ENCODE measurements at regions not wholly inside any gene's neighbourhood (a gene's known extent, or its start where the extent isn't known, plus 50 kb on each side); places are given as distances from the start of the nearest gene placed in this dataset.

DNA sequence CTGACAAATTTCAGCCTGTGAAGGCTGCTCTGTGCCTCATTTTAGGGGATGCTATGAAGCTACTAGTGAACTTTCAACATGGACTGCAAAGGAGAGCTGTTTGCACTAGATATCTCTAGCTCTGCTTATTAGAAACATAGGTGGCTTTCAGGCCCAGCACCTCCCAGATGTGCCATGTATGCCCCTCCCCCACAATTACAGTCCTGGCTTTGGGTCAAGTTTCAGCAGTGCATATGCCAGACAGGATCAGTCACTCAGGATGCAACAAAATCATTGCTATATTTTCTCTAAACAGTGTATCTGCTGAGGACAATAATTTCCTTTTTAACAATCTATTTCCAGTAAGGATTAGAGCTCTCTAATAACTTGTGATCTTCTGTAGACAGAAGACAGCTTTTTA, 178.8 kb upstream of the STAC start:
- DNase-seq: no peak

- DNase-seq: no peak
Measured at GRCh38 chr3:36206956-36207580, 173.2 kb upstream of the STAC start.

DNA sequence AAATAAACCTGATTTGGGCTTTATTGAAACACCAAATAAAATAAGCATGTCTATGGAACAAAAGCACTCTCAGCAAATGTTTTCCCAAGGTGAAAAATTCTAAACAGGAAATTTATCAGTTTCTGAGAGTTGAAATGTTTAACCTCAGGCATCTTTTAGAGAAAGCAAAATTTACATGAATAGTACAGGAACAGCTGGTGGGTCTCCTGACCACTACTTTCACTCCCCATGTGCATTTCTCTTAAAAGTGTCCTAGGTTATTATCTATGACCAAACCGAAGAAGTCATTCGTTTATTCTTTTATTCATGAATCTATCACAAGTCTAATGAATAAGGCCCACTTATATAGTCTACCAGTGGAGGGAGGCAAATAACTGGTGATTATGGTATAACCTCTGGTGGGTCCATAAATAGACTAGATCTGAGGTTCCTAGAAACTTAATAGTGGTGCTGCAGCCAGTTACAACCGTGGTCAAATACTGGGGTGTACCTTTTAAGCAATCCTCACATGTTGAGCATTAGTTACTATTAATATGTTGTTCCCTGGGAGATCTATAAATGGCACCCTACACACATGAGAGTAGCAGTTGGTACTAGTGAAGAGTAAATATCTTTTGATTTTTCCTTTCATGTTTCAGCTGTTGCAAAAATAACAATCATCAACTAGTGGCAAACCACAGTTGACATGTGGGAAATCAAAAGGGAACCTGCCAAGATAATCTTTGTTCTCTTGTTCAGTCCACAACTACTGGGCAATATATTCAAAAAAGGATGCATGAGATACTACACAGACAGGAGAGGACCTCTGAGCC, 169.3 kb upstream of the STAC start:
- DNase-seq: no peak

DNA sequence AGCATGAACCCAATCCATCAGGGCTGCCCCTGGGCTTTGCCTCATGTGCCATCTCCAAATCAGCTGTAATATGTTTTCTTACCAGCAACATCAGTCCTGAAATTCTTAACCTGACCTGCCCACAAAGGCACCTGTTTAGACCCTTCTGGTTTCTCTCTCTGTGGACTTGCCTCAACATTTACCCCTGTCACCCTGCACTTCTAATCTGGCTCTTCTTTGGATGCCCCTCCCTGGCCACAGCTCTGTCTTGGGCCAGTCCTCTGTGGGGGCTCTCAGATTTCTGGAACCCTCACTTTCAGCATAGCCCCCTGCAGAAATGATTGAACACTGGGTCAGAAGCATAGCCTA, 168.7 kb upstream of the STAC start:
- no peak for DNase-seq

- DNase-seq: no peak
Measured at GRCh38 chr3:36212251-36212650, 168.1 kb upstream of the STAC start.

- DNase-seq: no peak
Measured at GRCh38 chr3:36214460-36214859, 165.8 kb upstream of the STAC start.

GRCh38 chr3:36215241-36215640, 165.1 kb upstream of the STAC start:
- no peak for DNase-seq

DNA sequence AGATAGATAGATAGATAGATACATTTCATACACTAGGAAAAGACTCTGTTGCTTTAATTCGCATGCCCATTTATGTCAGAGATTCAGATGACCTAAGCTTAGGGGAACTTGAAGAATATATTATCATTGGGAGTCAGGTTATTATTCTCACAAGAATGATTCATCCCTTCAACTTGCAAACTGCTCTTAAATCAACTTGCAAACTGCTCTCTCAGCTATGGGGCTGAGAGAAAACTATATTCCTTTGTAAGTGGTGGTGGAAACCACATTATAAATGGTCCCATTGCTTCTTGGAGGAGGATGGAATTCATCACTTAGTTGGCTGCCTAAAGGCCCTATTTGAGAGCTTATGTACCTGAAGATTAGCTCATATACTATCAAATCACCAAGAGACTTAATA, 160.9 kb upstream of the STAC start:
- DNase-seq: no peak

GRCh38 chr3:36220173-36220572, 160.1 kb upstream of the STAC start:
- DNase-seq: no peak

GRCh38 chr3:36221975-36222374, 158.3 kb upstream of the STAC start:
- DNase-seq: no peak

GRCh38 chr3:36227980-36228379, 152.3 kb upstream of the STAC start:
- no peak for DNase-seq

DNA sequence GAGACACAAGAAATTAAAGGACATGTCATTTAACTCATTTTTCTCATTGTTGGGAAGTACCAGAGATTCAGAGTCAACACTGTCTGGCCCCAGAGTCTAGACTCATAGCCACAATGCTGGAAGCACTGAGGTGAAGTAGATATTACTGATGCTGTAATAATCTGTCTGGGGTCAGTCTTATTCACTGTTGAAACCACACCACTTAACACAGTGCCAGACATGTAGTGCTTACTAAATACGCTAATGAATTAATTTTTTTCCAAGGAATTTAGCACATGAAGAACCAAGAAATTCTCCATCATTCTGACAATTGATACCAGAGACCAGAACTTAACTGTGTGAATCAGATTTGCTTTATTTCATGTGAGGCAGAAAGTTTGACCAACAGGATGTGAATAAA, 150.8 kb upstream of the STAC start:
- DNase-seq: no peak

DNA sequence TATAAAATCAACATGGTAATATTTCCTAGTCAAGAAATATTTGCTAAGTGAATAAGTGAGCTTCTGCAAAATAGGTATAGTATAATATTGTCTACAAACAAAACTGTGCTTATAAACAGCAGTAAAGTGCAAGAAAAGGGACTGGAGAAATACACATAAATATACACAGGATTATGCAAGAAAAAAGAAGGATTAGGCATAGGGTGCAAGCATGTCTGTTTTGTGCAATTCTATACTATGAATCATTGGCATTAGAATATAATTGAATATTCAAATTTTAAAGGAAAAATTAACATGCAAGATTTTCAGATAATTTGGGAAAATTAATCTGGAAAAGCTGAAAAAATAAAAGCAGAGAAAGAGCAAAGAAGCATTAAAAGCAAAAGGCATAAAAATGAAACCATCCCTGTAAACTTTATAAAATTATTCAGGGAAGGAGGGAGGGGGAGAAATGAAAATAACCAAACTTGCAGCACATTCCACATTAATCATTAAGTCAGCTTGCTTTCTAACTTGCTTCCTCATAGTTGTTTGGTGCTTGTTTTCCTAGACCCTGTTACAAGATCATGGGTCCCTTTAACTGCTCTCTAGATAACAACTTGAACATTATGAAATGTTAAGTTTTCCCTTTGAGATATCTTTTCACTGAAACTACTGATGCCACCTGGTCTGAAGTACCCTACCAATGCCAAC, 147.4 kb upstream of the STAC start:
- DNase-seq: no peak

- DNase-seq: no peak
Measured at GRCh38 chr3:36244728-36245127, 135.6 kb upstream of the STAC start.

DNA sequence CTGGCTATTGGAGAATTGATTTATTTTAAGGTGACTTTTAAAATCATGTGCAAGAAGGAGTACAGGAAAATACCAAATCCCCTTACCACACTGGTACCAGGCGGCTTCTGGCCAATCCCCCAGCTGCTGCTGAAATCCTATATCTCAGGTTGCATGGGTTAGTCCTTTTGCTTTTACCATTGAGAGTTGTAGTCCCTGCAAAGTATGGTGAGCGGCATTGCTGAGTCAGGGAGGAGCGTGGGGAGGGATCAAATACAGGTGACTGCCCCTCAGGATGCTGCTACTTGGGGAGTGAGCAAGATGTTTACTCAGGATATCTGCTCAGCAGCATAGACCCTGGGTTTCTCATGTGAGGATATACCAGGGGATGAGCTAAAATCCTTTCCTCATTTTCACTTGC, 131.9 kb upstream of the STAC start:
- no peak for DNase-seq

DNA sequence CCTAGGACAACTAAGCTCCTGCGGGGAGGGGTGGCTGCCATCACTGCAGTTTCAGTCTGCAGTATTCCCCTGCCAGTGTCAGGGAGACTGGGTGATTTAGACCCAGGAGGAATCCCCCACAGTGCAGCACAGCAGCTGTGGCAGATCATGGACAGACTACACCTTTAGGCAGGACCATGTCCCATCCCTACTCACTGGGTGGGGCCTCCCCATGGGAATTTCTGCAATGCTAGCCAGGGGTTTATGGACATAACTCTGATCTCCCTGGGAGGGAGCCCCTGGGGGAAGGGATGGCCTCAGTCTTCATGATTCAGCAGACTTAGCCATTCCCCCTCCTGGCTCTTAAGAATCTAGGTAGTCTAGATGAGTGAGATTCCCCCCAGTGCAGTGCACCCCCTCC, 130.1 kb upstream of the STAC start:
- DNase-seq: no peak

DNA sequence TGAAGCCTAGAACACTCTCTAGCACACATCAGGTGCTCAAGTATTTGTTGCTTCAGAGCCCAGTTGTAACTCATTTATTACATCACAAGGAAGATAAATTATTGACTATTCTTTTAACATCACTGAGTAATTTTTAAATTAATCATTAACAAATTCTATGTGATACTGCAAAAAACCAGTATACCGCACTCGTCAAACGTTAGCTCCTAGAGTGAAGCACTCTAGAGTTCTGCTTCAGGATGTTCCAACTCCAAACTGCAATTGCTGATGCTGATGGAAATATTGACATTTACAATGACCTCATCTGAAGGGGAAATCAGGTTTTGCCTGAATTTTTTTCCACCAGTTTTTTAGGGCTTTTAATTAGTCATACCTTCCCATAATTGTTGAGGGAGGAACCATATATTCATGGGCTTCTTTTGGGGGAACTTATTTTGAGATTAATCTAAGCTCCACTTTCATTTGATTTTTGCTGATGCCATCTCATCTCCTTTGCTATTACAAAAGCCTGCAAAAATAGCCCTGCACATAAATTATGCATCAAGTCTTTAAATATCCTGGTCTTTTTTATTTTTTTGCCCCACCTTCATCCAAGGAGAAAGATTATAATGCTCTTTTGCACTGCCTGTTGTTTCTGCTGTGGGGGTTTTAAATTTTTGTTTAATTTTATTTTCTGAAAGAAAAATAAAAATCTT, 123.0 kb upstream of the STAC start:
- no peak for DNase-seq

DNA sequence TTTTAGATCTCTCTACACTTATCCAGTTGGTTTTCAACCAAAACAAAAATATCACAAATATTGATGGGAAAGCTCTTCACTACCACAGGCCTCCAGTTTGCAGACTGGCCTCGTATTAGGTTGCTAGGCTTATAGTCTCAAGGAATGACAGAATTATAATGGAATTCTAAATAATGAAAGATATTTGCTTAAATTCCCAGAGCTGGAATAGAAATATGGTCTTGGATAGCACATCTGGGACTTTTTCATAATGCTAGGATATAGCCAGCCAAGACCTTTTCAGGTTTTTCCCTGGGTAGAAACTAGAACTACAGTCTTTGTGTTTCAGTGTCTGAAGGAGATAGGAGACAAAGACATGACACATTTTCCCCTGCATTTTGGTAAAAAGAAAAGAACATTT, 121.9 kb upstream of the STAC start:
- DNase-seq: no peak

DNA sequence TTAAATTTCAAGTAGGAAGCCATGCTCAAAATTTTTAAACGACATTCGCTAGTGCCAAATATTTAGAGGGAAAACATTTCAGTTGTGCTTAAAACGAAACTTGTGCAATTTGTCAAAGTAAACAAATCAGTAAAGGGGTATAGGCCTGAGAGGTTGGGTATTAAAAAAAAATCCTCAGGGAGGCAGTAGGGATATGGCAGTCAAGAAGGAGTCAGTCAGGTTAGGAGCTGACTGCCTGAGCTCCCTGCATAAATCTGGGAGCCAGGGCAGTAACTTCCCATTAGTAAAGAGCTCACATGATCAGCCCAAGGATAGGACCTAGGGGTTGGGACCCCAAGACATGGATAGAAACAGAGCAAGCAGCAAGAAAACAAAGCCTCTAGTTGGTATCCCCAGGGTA, 120.7 kb upstream of the STAC start:
- DNase-seq: no peak

GRCh38 chr3:36269274-36269673, 111.0 kb upstream of the STAC start:
- no peak for DNase-seq

DNA sequence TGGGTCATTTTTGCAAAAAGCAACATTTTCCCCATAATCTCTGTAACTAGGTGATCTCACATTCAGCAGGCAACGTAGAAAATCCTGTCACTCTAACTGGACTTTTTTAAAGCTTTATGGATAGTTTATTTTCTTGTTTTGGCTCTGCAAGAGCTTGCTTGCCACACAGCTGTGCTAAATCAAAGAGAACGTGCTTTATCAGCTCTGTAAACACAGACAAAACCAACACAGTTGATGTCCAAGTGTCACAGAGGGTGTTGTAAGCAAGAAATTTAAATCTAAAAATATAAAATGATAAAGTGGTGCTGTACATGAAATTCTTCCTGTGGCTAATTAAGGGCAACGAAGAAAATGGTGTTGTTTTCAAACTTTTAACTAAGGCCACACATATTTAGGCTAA, 97.5 kb upstream of the STAC start:
- no peak for DNase-seq

DNA sequence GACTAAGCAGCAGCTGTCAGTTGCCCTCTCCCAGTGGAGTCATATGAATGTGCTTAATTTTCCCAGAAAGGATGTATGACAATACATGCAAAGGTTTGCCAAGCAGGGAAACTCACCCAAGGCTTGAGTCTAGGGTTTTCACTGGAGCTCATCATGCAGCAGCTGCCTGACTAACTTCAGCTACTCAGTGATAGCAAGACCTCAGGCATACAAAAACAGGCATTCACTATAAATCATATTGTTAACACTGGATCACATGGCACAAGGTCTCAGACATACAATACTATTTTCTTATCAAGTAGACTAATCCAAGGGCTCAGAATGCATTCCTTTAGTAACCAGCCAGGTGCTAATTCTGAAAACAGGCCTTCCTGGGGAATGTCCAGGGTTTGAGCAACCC, 85.0 kb upstream of the STAC start:
- no peak for DNase-seq

- DNase-seq: no peak
Measured at GRCh38 chr3:36297195-36297594, 83.1 kb upstream of the STAC start.

DNA sequence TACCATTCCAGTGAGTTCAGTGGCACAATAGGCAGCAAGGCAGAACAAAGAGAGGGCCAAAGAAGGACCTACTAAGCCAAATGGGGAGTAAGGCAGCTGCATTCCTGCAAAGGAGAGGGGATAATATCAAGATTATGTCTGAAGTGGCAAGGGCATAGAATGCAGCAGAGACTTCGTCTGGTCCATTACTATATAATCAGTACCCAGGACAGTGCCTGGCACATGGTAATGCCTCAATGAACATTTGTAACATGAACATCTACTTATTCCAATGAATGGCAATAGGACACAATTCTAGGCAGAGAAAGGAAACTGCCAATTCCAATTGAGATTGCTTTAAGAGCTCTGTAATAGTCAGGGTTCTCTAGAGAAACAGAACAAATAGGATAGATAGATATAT, 82.1 kb upstream of the STAC start:
- no peak for DNase-seq
